CD4-positive, alpha-beta T cell treated with Interleukin-17A for 1 hour (primary cell): ENCODE measurements at regions not wholly inside any gene's neighbourhood (a gene's known extent, or its start where the extent isn't known, plus 50 kb on each side); places are given as distances from the start of the nearest gene placed in this dataset.
A peak's percentile ranks its signal among the peaks of the same experiment; 100 is the strongest.
"Not testable (repeated sequence)": the region's sequence is repeated elsewhere in the genome, so short reads cannot be mapped to it uniquely, and the experiment has no call there.

Experiments
- DNase-seq: peaks from one replicate; pipeline ENCODE4 v3.0.0-alpha.2; 2020

GRCh38 chr5:17088051-17088450 is 129.4 kb upstream of the BASP1 start:
- DNase-seq: no peak

GRCh38 chr5:17089001-17089400 is 128.4 kb upstream of the BASP1 start:
- no peak for DNase-seq

DNA sequence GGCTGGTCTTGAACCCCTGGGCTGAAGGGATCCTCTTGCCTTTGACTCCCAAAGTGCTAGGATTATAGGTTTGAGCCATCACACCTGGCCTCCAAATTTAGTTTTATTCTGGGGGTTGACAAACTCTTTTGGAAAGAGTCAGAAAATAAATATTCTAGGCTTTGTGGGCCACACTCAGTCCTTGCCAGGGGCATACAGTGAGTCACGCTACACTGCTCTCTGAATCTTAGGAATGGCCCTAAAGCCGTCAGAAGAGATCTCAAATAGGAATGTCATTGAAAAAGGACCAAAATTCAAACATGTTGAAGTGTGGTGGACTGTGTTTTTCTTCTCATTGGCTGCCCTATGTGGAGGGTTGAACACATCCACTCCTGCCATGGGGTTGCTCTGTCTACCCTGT is 127.7 kb upstream of the BASP1 start:
- DNase-seq: no peak

DNA sequence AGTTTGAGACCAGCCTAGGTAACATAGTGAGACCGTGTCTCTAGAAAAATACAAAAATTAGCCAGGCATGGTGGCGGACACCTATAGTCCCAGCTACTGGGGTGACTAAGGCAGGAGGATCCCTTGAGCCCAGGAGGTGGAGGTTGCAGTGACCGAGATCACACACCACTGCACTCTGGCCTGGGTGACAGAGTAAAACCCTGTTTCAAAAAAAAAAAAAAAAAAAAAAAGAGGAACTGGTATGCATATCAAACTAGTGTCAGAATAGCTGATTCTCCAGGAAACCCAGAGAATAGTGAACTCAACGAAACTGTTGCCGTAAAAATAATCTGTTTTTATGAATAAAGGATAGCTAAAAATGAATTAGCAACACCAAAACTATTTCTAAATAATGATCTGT is 126.6 kb upstream of the BASP1 start:
- DNase-seq: no peak

GRCh38 chr5:17094830-17095229 is 122.6 kb upstream of the BASP1 start:
- DNase-seq: no peak

- DNase-seq: no peak
Measured at GRCh38 chr5:17096952-17097695, 120.3 kb upstream of the BASP1 start.

DNA sequence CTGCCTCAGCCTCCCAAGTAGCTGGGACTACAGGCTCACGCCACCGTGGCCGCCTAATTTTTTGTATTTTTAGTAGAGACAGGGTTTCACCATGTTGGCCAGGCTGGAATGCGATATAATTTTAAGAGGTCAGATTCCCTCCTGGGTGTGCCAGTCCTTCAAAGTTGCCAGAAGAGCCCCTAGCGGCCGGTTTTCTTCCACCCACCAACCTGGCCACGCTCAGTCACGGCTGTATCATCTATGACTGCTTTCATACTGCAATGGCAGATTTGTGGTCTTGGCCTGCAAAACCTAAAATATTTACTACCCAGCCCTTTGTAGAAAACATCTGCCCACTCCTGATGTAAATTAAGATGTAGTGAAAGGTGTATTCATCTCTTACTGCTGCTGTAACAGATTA is 117.5 kb upstream of the BASP1 start:
- no peak for DNase-seq

GRCh38 chr5:17103461-17103860 is 114.0 kb upstream of the BASP1 start:
- no peak for DNase-seq

GRCh38 chr5:17105744-17106418 is 111.5 kb upstream of the BASP1 start:
- no peak for DNase-seq

DNA sequence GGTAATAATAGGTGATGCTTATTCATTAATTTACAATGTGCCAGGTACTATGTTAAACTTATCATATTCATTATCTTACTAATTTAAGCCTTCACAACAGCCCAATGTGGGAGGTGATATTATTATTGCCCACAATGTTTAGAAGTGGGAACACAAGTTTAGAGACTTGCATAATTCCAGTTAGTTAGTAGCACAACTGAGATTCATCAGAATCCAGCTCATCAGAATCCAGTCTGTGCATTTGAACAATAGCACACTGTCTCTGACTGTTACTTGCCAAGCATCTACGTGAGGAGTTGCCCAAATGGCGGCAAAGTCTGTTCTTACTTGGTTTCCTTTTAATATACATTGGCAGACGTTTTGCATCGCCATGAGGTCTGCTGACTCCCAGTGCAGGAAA is 110.9 kb upstream of the BASP1 start:
- no peak for DNase-seq

- DNase-seq: not testable (repeated sequence)
Measured at GRCh38 chr5:17112091-17112716, 105.2 kb upstream of the BASP1 start.

DNA sequence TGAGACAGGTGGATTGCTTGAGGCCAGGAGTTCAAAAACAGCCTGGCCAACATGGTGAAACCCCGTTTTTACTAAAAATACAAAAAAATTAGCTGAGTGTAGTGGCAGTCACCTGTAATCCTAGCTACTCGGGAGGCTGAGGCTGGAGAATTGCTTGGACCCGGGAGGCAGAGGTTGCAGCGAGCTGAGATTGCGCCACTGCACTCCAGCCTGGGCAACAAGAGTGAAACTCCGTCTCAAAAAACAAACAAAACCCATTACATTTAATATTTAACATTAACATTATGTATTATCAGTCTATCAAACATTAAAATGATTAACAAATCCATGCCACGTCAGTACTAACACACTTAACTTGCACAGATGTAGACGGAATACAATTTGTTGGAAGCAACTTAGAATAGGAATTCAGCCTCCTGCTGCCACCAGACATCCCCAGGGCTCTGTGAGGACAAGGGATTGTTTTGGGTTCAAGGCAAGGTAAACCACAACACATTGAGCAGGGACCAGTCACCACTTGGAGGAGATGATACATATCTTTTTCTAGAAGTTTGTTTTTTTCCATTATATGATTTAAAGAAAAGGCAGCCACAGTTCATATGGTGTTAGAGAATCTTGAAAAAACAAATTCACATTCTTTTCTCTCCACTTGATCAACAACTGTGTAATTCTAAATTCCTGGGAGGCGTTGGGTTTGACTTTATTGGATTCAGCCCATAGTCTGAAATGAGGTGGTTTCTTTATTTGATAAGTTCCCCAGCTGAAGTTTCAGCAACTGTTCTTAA is 104.1 kb upstream of the BASP1 start:
- no peak for DNase-seq

DNA sequence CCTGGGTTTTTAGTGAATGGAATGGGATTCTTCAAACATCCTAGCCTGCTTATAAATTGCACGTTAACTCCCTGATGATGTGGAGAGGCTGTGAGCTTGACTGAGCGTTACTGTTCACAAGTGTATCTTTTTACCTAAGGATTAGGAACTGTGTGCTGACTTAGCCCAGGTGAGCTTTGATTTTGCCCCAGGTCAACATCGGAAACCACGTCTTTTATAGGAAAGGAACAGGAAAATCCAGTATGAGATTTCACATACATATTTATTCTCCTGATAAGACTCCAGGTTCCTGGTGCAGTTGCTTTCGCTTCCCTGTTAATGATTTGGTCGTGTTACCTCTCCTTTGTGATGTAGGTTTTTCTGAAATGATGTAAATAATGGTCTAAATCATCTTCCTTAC is 103.2 kb upstream of the BASP1 start:
- no peak for DNase-seq

GRCh38 chr5:17114715-17115599 is 102.5 kb upstream of the BASP1 start:
- no peak for DNase-seq

- no peak for DNase-seq
Measured at GRCh38 chr5:17115855-17116254, 101.6 kb upstream of the BASP1 start.

GRCh38 chr5:17118631-17119030 is 98.8 kb upstream of the BASP1 start:
- DNase-seq: peak; percentile 40

DNA sequence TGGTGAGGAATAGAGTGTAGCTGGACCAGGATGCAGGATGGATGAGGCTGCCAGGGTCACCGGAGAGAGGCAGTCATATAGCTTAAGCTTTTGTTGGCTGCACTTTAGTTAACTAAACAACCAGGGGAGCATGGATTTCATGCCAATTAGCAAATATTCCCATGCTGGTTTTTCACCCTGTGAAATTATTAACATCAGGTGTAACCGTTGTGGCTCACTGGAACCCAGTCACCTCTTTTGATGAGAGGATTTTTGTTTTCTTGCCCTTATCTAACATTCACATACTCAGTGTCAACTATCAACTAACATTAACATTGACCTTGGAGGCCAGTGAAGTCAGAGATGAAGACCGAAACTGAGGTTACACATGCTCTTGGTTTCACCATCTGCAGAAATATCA is 97.2 kb upstream of the BASP1 start:
- no peak for DNase-seq

- DNase-seq: no peak
Measured at GRCh38 chr5:17121776-17122175, 95.7 kb upstream of the BASP1 start.

- DNase-seq: no peak
Measured at GRCh38 chr5:17123010-17123409, 94.4 kb upstream of the BASP1 start.

DNA sequence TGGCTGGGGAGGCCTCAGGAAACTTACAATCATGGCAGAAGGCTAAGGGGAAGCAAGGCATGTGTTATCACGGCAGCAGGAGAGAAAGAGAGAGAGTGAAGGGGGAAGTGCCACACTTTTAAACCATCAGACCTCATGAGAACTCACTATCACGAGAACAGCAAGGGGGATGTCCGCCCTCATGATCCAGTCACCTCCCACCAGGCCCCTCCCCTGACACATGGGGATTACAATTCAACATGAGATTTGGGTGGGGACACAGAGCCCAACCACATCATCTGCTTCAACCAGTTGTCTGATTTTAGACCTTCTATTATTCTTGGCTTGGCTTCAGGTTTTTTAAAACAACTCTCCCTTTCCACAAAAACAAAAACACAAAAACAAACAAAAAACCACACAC is 93.7 kb upstream of the BASP1 start:
- DNase-seq: not testable (repeated sequence)

DNA sequence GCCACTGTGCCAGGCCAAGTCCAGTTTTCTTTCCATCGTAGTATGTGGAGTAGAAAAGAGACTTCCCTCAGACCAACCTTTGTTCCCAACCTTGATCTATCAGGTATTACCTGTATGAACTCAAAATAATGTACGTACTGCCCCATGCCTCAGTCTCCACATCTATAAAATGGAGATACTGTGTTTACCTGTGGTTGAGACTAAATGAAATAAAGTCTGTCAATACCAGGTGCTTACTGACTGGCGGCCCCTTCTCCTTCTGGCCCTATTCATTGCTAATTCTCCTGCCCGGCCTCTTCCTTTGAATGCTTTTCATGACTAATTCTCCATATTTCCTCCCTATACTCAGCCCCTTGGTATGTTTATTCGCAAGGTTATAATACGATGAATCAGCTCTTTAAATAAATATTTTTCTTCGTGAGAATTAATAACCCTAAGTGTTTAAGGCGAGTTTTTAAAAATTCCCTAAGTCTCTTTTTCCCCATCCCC is 89.6 kb upstream of the BASP1 start:
- DNase-seq: no peak
